Panc1 (cell line): ENCODE measurements at regions not wholly inside any gene's neighbourhood (a gene's known extent, or its start where the extent isn't known, plus 50 kb on each side); places are given as distances from the start of the nearest gene placed in this dataset.

Source experiments
- ATAC-seq: fragments of 200-7000 bp; cut with Tn5 transposase; 2 replicates; pipeline ENCODE4 v1.9.1; 2020; ENCODE audit warnings: mild to moderate bottlenecking, moderate library complexity
- BruUV-seq: library from RNA; stranded (reverse); fragments of 400-500 nt; replicated peaks from 2 replicates; lab custom pipeline; 2021; lab: Mats Ljungman, UMichigan
- CTCF ChIA-PET: fragments of 300-600 bp; sonication (Branson Sonifier 250); formaldehyde crosslinking; loops from one replicate; lab custom pipeline; 2022; ENCODE audit warnings: antibody characterized with exemption; lab: Charles Lee
- POLR2A ChIA-PET: fragments of 300-600 bp; sonication (Branson Sonifier 250); formaldehyde crosslinking; loops from one replicate; lab custom pipeline; 2022; ENCODE audit warnings: antibody characterized with exemption; lab: Charles Lee
- DNase-seq: peaks from one replicate; pipeline ENCODE4 v3.0.0-alpha.2; 2010; ENCODE audit warnings: low read depth, low spot score
- H3K27ac ChIP-seq: 2 replicates; pipeline ENCODE4 v1.5.1; 2011; ENCODE audit warnings: mild to moderate bottlenecking, low read length, inconsistent platforms
- H3K27me3 ChIP-seq: fragments of 200-500 bp; sonication (Bioruptor generic); 2 replicates; pipeline ENCODE4 v1.6.0; 2014; ENCODE audit warnings: low read length, inconsistent platforms; ENCODE audit not compliant: control insufficient read depth, insufficient read depth
- H3K36me3 ChIP-seq: fragments of 200-500 bp; sonication (Bioruptor generic); 2 replicates; pipeline ENCODE4 v1.5.1; 2014; ENCODE audit warnings: inconsistent platforms, mild to moderate bottlenecking, low read length, moderate library complexity; ENCODE audit not compliant: control insufficient read depth, insufficient read depth
- H3K4me1 ChIP-seq: 2 replicates; pipeline ENCODE4 v1.5.1; 2011; ENCODE audit warnings: inconsistent platforms, mild to moderate bottlenecking, low read length, moderate library complexity; ENCODE audit not compliant: control insufficient read depth, insufficient read depth
- H3K4me3 ChIP-seq, 2 experiments: 2 replicates each; pipeline ENCODE4 v1.5.1; 2011 to 2012; ENCODE audit warnings: low read depth in 2 of 2, low read length in 2 of 2, mild to moderate bottlenecking in 2 of 2, inconsistent platforms in 1 of 2, moderate library complexity in 1 of 2
- H3K9me3 ChIP-seq: fragments of 200-500 bp; sonication (Bioruptor generic); 2 replicates; pipeline ENCODE4 v1.5.1; 2014; ENCODE audit warnings: low read depth, mild to moderate bottlenecking, inconsistent platforms, low read length, moderate library complexity; ENCODE audit not compliant: control insufficient read depth, insufficient read depth
- POLR2AphosphoS5 ChIP-seq: IDR thresholded peaks from 2 replicates; pipeline ENCODE4 v1.6.1; 2012; ENCODE audit warnings: mild to moderate bottlenecking, low read depth, low read length, moderate library complexity
- REST ChIP-seq, 2 experiments: IDR thresholded peaks; 2 replicates each; pipeline ENCODE4 v1.6.1; 2011 to 2012; ENCODE audit warnings: low read depth in 2 of 2, control low read depth in 1 of 2, low read length in 1 of 2, mild to moderate bottlenecking in 1 of 2, moderate library complexity in 1 of 2; ENCODE audit not compliant: insufficient read depth in 1 of 2
- SIN3A ChIP-seq: IDR thresholded peaks from 2 replicates; pipeline ENCODE4 v1.6.1; 2012; ENCODE audit warnings: low read depth, mild to moderate bottlenecking, low read length, moderate library complexity, borderline replicate concordance; ENCODE audit not compliant: insufficient read depth
- TCF7L2 ChIP-seq: IDR thresholded peaks from 2 replicates; pipeline ENCODE4 v1.6.1; 2011; ENCODE audit warnings: mild to moderate bottlenecking, low read depth, low read length, inconsistent platforms
- in situ Hi-C: cut with HindIII; loops from 2 replicates; pipeline ENCODE4 v1.10.0; 2016; ENCODE audit warnings: low sequenced_read_pairs, low pct_unique_long_range_greater_than_20kb
- intact Hi-C: fragments of 100-400 bp; cut with micrococcal nuclease; formaldehyde crosslinking; loops from one replicate; pipeline ENCODE4 v1.10.0; 2022; ENCODE audit not compliant: unreplicated experiment
- TF ChIP-seq, protein P1 (sequence below): fragments of 450-650 bp; IDR thresholded peaks from 2 replicates; pipeline ENCODE4 v1.5.1; 2017; ENCODE audit warnings: mild to moderate bottlenecking

- DNase-seq (no peak), ATAC-seq (no peak)
- POLR2A ChIA-PET, result no interaction called here
- H3K27ac ChIP-seq, result no peak overlapping the region
- intact Hi-C loops (no loop called here), in situ Hi-C loops (no loop called here)
- TF ChIP-seq, protein P1, sequence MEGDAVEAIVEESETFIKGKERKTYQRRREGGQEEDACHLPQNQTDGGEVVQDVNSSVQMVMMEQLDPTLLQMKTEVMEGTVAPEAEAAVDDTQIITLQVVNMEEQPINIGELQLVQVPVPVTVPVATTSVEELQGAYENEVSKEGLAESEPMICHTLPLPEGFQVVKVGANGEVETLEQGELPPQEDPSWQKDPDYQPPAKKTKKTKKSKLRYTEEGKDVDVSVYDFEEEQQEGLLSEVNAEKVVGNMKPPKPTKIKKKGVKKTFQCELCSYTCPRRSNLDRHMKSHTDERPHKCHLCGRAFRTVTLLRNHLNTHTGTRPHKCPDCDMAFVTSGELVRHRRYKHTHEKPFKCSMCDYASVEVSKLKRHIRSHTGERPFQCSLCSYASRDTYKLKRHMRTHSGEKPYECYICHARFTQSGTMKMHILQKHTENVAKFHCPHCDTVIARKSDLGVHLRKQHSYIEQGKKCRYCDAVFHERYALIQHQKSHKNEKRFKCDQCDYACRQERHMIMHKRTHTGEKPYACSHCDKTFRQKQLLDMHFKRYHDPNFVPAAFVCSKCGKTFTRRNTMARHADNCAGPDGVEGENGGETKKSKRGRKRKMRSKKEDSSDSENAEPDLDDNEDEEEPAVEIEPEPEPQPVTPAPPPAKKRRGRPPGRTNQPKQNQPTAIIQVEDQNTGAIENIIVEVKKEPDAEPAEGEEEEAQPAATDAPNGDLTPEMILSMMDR, result no peak
- TF ChIP-seq SIN3A (no peak), TCF7L2 (no peak), POLR2AphosphoS5 (no peak), REST (IDR thresholded peaks at IDR 0.05; ENCODE audit: insufficient read depth in 1 of 2, low read depth in 2 of 2, low read length in 1 of 2) (no peak)
- BruUV-seq, result no TSS peak
- H3K27me3 ChIP-seq, result no peaks in the 10 kb centered on the region
- CTCF ChIA-PET, result no interaction called here
- H3K4me1 ChIP-seq, result no peaks in the 10 kb centered on the region
- H3K9me3 ChIP-seq, result no peaks in the 10 kb centered on the region
- no peak overlapping the region for H3K4me3 ChIP-seq
- H3K36me3 ChIP-seq, result no peaks in the 10 kb centered on the region
Observed at GRCh38 chr21:14707511-14708020, 161.5 kb upstream of the SAMSN1 start.

DNA sequence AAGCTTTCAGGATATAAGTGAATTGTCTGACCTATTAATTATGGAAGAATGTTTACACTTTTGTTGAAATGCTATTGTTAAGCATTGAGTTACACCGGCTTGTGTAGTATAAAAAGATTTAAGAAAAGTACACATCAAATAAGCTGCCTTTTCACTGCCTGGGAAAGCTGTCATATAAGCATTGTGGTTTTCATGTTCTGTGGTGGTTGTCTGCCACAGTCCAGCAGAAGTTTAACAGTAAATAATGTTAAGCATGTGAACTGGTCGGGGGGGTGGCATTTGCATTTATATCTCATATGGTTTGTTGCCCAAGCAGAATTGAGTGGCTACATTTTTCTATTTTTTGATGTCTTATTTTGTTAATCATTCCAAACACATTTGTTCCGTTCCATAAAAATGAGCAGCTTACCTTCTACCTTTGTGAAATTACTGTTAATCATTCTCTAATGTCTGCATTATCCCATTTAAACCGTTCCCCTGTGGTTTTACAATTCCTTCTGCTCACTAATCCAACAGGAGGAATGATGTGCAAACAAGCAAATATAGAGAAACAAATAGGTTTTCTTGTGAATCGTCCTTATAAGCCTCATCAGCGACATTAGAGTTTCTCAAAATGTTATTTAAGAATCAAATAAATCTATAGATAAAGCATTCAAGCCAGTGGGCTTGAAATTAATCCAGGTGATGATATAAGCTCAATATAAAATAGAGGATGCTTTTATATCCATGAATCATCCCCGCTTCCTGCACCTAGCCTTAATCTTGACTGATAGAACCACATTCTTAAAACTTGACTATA is 160.8 kb upstream of the SAMSN1 start:
- TF ChIP-seq, protein P1, result no peak
- TF ChIP-seq REST (IDR thresholded peaks at IDR 0.05; ENCODE audit: insufficient read depth in 1 of 2, low read depth in 2 of 2, low read length in 1 of 2) (no peak), TCF7L2 (no peak), SIN3A (no peak), POLR2AphosphoS5 (no peak)
- intact Hi-C loops, result no loop called here
- Histone ChIP-seq H3K9me3 (no peaks in the 10 kb centered on the region), H3K27me3 (no peaks in the 10 kb centered on the region), H3K27ac (no peak overlapping the region), H3K36me3 (no peaks in the 10 kb centered on the region), H3K4me3 (no peak overlapping the region), H3K4me1 (no peaks in the 10 kb centered on the region)
- ChIA-PET POLR2A (no interaction called here), CTCF (no interaction called here)
- ATAC-seq (no peak), DNase-seq (no peak)
- no TSS peak for BruUV-seq
- in situ Hi-C loops, result no loop called here
